ENCODE measurements at regions not wholly inside any gene's neighbourhood (a gene's known extent, or its start where the extent isn't known, plus 50 kb on each side); places are given as distances from the start of the nearest gene placed in this dataset.

DNA sequence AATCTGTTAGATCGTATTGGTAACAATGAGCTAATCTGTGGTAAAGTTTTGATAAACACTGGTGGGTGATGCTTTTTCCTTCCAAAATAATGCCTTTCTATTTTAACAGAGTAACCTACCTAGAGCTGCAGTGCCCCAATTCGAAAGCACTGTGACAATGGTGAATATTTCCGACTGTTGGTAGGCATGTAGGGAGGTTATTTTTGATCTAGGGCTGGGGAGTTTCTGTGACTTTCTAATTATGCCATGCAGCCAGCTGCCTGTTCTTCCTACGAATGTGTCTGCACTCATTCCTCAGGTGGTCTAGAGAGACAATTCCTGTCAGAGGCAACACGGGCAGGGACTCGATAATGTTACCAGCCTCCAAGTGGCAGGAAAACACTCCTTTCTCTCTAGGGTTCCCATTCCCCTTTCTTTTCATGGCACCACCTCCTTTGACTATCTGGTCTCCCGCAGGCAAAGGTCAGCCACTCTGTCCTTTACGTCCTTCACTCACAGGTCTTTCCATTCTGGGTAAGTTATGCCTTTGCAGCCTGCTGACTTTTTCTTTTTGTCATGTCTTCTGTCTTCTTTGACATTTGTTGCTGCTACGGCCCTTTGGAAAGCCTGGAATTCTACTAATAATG is 167.2 kb upstream of the MGAT5 start:
- Histone ChIP-seq H3K4me2 (ENCODE audit: insufficient read depth, low read length, poor library complexity, severe bottlenecking) (no peak overlapping the region), H2AFZ (ENCODE audit: low read length) (peak overlapping the region; percentile 23), H3K23ac (ENCODE audit: low read depth, low read length, poor library complexity) (no peak overlapping the region), H2AK5ac (ENCODE audit: low read depth, low read length) (no peak overlapping the region), H4K91ac (ENCODE audit: low read depth, low read length, poor library complexity) (no peak overlapping the region), H3K27me3 (ENCODE audit: control insufficient read depth in 3 of 3, insufficient read depth in 3 of 3, low read depth in 1 of 3, low read length in 3 of 3) (no peaks in the 10 kb centered on the region), H3K18ac (ENCODE audit: low read length) (no peak overlapping the region), H2BK12ac (ENCODE audit: low read length) (no peak overlapping the region), H3K9me3 (replicated peaks in 1 of 2; ENCODE audit: control insufficient read depth in 2 of 2, insufficient read depth in 1 of 2, low read depth in 1 of 2, low read length in 2 of 2) (peaks cover 0 to 2% of the 10 kb centered on the region in 2 donors), H3K9ac (ENCODE audit: low read depth, low read length, poor library complexity) (no peak overlapping the region), H2BK15ac (ENCODE audit: low read length) (no peak overlapping the region), H3K4ac (ENCODE audit: low read length) (no peak overlapping the region), H3K79me1 (ENCODE audit: low read depth, low read length) (no peaks in the 10 kb centered on the region), H3K36me3 (replicated peaks in 1 of 2; ENCODE audit: control insufficient read depth in 2 of 2, insufficient read depth in 2 of 2, low read length in 2 of 2) (no peaks in the 10 kb centered on the region), H3K4me3 (ENCODE audit: low read length in 2 of 2) (no peak overlapping the region), H4K8ac (ENCODE audit: low read depth, low read length) (no peak overlapping the region), H3K27ac (replicated peaks; ENCODE audit: low read length) (no peak overlapping the region), H3K14ac (ENCODE audit: low read length) (no peak overlapping the region), H2BK120ac (ENCODE audit: low read depth, low read length) (no peak overlapping the region), H2BK5ac (ENCODE audit: low read length) (no peak overlapping the region), H3K4me1 (ENCODE audit: control insufficient read depth in 2 of 2, insufficient read depth in 1 of 2, low read depth in 1 of 2, low read length in 2 of 2) (peaks cover 7 to 17% of the 10 kb centered on the region in 2 donors)
- no CpG with 5 or more reads among the region's 9 CpGs for WGBS, 2 donors (ENCODE audit: extremely low coverage in 2 of 2, insufficient read length in 2 of 2, insufficient replicate concordance in 1 of 2)
- peak; percentile 47 for DNase-seq (ENCODE audit: low spot score)

- Histone ChIP-seq H3K27me3 (ENCODE audit: control insufficient read depth in 3 of 3, insufficient read depth in 3 of 3, low read depth in 1 of 3, low read length in 3 of 3) (no peaks in the 10 kb centered on the region), H3K4me1 (ENCODE audit: control insufficient read depth in 2 of 2, insufficient read depth in 1 of 2, low read depth in 1 of 2, low read length in 2 of 2) (peaks cover 7 to 17% of the 10 kb centered on the region in 2 donors), H4K8ac (ENCODE audit: low read depth, low read length) (no peak overlapping the region), H3K36me3 (replicated peaks in 1 of 2; ENCODE audit: control insufficient read depth in 2 of 2, insufficient read depth in 2 of 2, low read length in 2 of 2) (no peaks in the 10 kb centered on the region), H2BK12ac (ENCODE audit: low read length) (no peak overlapping the region), H3K9me3 (replicated peaks in 1 of 2; ENCODE audit: control insufficient read depth in 2 of 2, insufficient read depth in 1 of 2, low read depth in 1 of 2, low read length in 2 of 2) (peaks cover 0 to 2% of the 10 kb centered on the region in 2 donors), H2BK15ac (ENCODE audit: low read length) (no peak overlapping the region), H3K14ac (ENCODE audit: low read length) (no peak overlapping the region), H3K79me1 (ENCODE audit: low read depth, low read length) (no peaks in the 10 kb centered on the region), H3K23ac (ENCODE audit: low read depth, low read length, poor library complexity) (no peak overlapping the region), H4K91ac (ENCODE audit: low read depth, low read length, poor library complexity) (no peak overlapping the region), H2AFZ (ENCODE audit: low read length) (peak overlapping the region; percentile 23), H3K4me3 (ENCODE audit: low read length in 2 of 2) (no peak overlapping the region), H3K4ac (ENCODE audit: low read length) (no peak overlapping the region), H2BK5ac (ENCODE audit: low read length) (no peak overlapping the region), H3K9ac (ENCODE audit: low read depth, low read length, poor library complexity) (no peak overlapping the region), H3K4me2 (ENCODE audit: insufficient read depth, low read length, poor library complexity, severe bottlenecking) (no peak overlapping the region), H3K18ac (ENCODE audit: low read length) (no peak overlapping the region), H2BK120ac (ENCODE audit: low read depth, low read length) (no peak overlapping the region), H3K27ac (replicated peaks; ENCODE audit: low read length) (peak overlapping the region; percentile 22), H2AK5ac (ENCODE audit: low read depth, low read length) (no peak overlapping the region)
- no CpG with 5 or more reads among the region's 2 CpGs for WGBS, 2 donors (ENCODE audit: extremely low coverage in 2 of 2, insufficient read length in 2 of 2, insufficient replicate concordance in 1 of 2)
- no peak for DNase-seq (ENCODE audit: low spot score)
Observed at GRCh38 chr2:134087371-134087921, 166.4 kb upstream of the MGAT5 start.

- Histone ChIP-seq H3K27ac (replicated peaks; ENCODE audit: low read length) (no peak overlapping the region), H2BK5ac (ENCODE audit: low read length) (no peak overlapping the region), H3K18ac (ENCODE audit: low read length) (no peak overlapping the region), H3K23ac (ENCODE audit: low read depth, low read length, poor library complexity) (no peak overlapping the region), H2BK12ac (ENCODE audit: low read length) (no peak overlapping the region), H3K4me1 (ENCODE audit: control insufficient read depth in 2 of 2, insufficient read depth in 1 of 2, low read depth in 1 of 2, low read length in 2 of 2) (peaks cover 7 to 17% of the 10 kb centered on the region in 2 donors), H3K4me2 (ENCODE audit: insufficient read depth, low read length, poor library complexity, severe bottlenecking) (no peak overlapping the region), H3K36me3 (replicated peaks in 1 of 2; ENCODE audit: control insufficient read depth in 2 of 2, insufficient read depth in 2 of 2, low read length in 2 of 2) (no peaks in the 10 kb centered on the region), H4K8ac (ENCODE audit: low read depth, low read length) (no peak overlapping the region), H2BK120ac (ENCODE audit: low read depth, low read length) (no peak overlapping the region), H3K4ac (ENCODE audit: low read length) (no peak overlapping the region), H2BK15ac (ENCODE audit: low read length) (no peak overlapping the region), H2AK5ac (ENCODE audit: low read depth, low read length) (no peak overlapping the region), H4K91ac (ENCODE audit: low read depth, low read length, poor library complexity) (no peak overlapping the region), H3K14ac (ENCODE audit: low read length) (no peak overlapping the region), H2AFZ (ENCODE audit: low read length) (no peak overlapping the region), H3K9ac (ENCODE audit: low read depth, low read length, poor library complexity) (no peak overlapping the region), H3K9me3 (replicated peaks in 1 of 2; ENCODE audit: control insufficient read depth in 2 of 2, insufficient read depth in 1 of 2, low read depth in 1 of 2, low read length in 2 of 2) (peaks cover 0 to 2% of the 10 kb centered on the region in 2 donors), H3K4me3 (ENCODE audit: low read length in 2 of 2) (no peak overlapping the region), H3K79me1 (ENCODE audit: low read depth, low read length) (no peaks in the 10 kb centered on the region), H3K27me3 (ENCODE audit: control insufficient read depth in 3 of 3, insufficient read depth in 3 of 3, low read depth in 1 of 3, low read length in 3 of 3) (no peaks in the 10 kb centered on the region)
- no peak for DNase-seq (ENCODE audit: low spot score)
- no CpG with 5 or more reads among the region's 2 CpGs for WGBS, 2 donors (ENCODE audit: extremely low coverage in 2 of 2, insufficient read length in 2 of 2, insufficient replicate concordance in 1 of 2)
Observed at GRCh38 chr2:134089454-134089853, 164.4 kb upstream of the MGAT5 start.

DNA sequence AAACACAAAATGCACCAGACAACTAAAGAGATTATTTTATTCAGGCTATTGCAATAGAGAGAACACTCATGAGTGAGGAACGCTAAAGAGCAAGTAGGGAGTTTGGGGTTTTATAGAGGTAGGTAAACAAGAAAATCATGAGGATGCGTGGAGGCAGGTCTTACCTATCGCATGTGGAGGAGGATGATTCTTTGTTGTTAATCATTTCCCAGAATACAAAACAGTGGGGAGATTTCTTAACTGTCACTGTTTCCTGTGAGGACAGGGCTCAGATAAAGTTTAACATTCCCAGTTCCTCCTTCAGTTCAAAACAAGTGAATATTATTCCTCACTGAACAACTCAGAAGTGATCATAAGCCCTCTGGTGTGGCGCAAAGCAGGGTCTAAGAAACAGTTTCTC is 156.1 kb upstream of the MGAT5 start:
- Histone ChIP-seq H3K9ac (ENCODE audit: low read depth, low read length, poor library complexity) (no peak overlapping the region), H3K4ac (ENCODE audit: low read length) (no peak overlapping the region), H3K4me3 (ENCODE audit: low read length in 2 of 2) (no peak overlapping the region), H2AK5ac (ENCODE audit: low read depth, low read length) (no peak overlapping the region), H2BK12ac (ENCODE audit: low read length) (no peak overlapping the region), H3K4me2 (ENCODE audit: insufficient read depth, low read length, poor library complexity, severe bottlenecking) (no peak overlapping the region), H3K27ac (replicated peaks; ENCODE audit: low read length) (no peak overlapping the region), H4K8ac (ENCODE audit: low read depth, low read length) (no peak overlapping the region), H2BK5ac (ENCODE audit: low read length) (no peak overlapping the region), H3K18ac (ENCODE audit: low read length) (no peak overlapping the region), H3K36me3 (replicated peaks in 1 of 2; ENCODE audit: control insufficient read depth in 2 of 2, insufficient read depth in 2 of 2, low read length in 2 of 2) (no peaks in the 10 kb centered on the region), H3K9me3 (replicated peaks in 1 of 2; ENCODE audit: control insufficient read depth in 2 of 2, insufficient read depth in 1 of 2, low read depth in 1 of 2, low read length in 2 of 2) (peaks cover 2 to 4% of the 10 kb centered on the region in 2 donors), H2BK120ac (ENCODE audit: low read depth, low read length) (no peak overlapping the region), H4K91ac (ENCODE audit: low read depth, low read length, poor library complexity) (no peak overlapping the region), H3K79me1 (ENCODE audit: low read depth, low read length) (no peaks in the 10 kb centered on the region), H3K27me3 (ENCODE audit: control insufficient read depth in 3 of 3, insufficient read depth in 3 of 3, low read depth in 1 of 3, low read length in 3 of 3) (no peaks in the 10 kb centered on the region), H2BK15ac (ENCODE audit: low read length) (no peak overlapping the region), H3K4me1 (ENCODE audit: control insufficient read depth in 2 of 2, insufficient read depth in 1 of 2, low read depth in 1 of 2, low read length in 2 of 2) (no peaks in the 10 kb centered on the region), H2AFZ (ENCODE audit: low read length) (no peak overlapping the region), H3K23ac (ENCODE audit: low read depth, low read length, poor library complexity) (no peak overlapping the region), H3K14ac (ENCODE audit: low read length) (no peak overlapping the region)
- no CpG with 5 or more reads among the region's 4 CpGs for WGBS, 2 donors (ENCODE audit: extremely low coverage in 2 of 2, insufficient read length in 2 of 2, insufficient replicate concordance in 1 of 2)
- no peak for DNase-seq (ENCODE audit: low spot score)

Measured in neuronal stem cell (in vitro differentiated cells).